ENCODE measurements at regions not wholly inside any gene's neighbourhood (a gene's known extent, or its start where the extent isn't known, plus 50 kb on each side); places are given as distances from the start of the nearest gene placed in this dataset.

GRCh38 chr6:77299931-77300330 is 163.4 kb downstream of the HTR1B start:
- no peak overlapping the region for H3K4me3 ChIP-seq
- no peaks in the 10 kb centered on the region for H3K4me1 ChIP-seq
- intact Hi-C loops (cut with DNase I) = loop anchor here (10.0 kb wide), 1 partner anchor 155 kb away; no protein-coding TSS in a partner anchor
- no peaks in the 10 kb centered on the region for H3K36me3 ChIP-seq
- TF ChIP-seq CTCF (IDR thresholded peaks at IDR 0.05) = no peak
- H3K9me3 ChIP-seq = no peaks in the 10 kb centered on the region
- no peaks in the 10 kb centered on the region for H3K27me3 ChIP-seq
- no peak for DNase-seq (ENCODE audit: low spot score in 2 of 2)
- H3K27ac ChIP-seq = no peak overlapping the region

DNA sequence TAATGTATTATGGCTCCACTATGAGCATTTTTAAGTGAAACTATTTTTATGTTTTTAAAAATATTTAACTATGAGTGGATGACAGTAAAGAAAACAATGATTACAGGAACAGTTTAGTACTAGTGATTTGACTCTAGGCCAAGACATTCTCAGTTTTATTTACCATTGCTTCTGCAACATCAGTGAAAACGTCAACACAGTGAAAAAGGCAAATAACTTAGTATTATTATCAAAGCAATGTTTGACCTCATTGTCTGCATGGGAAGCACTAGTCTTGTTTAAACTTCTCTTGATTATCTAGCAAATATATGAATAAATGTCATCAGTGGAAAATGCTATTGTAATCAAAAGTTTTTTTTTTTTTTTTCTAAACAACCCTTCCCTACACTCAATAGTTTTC is 165.0 kb downstream of the HTR1B start:
- DNase-seq (ENCODE audit: low spot score in 2 of 2) = no peak
- TF ChIP-seq CTCF (IDR thresholded peaks at IDR 0.05) = no peak
- Histone ChIP-seq H3K4me1 (peaks cover 0 to 1% of the 10 kb centered on the region in 2 donors), H3K27ac (no peak overlapping the region), H3K27me3 (no peaks in the 10 kb centered on the region), H3K9me3 (no peaks in the 10 kb centered on the region), H3K36me3 (no peaks in the 10 kb centered on the region), H3K4me3 (no peak overlapping the region)
- intact Hi-C loops (cut with DNase I) = loop anchor here (10.0 kb wide), 1 partner anchor 157 kb away; no protein-coding TSS in a partner anchor

GRCh38 chr6:77292564-77293546 is 170.4 kb downstream of the HTR1B start:
- H3K9me3 ChIP-seq = no peaks in the 10 kb centered on the region
- no peak overlapping the region for H3K4me3 ChIP-seq
- no peak for TF ChIP-seq CTCF (IDR thresholded peaks at IDR 0.05)
- H3K36me3 ChIP-seq = no peaks in the 10 kb centered on the region
- no peaks in the 10 kb centered on the region for H3K27me3 ChIP-seq
- DNase-seq (ENCODE audit: low spot score in 2 of 2) = no peak
- H3K27ac ChIP-seq = peak overlapping the region in 1 of 2 donors; percentile 26
- intact Hi-C loops (cut with DNase I) = loop anchor here (10.0 kb wide), 1 partner anchor 162 kb away; no protein-coding TSS in a partner anchor
- peaks cover 0 to 3% of the 10 kb centered on the region in 2 donors for H3K4me1 ChIP-seq

- no peaks in the 10 kb centered on the region for H3K27me3 ChIP-seq
- H3K9me3 ChIP-seq = no peaks in the 10 kb centered on the region
- H3K36me3 ChIP-seq = no peaks in the 10 kb centered on the region
- no peak overlapping the region for H3K4me3 ChIP-seq
- no peak overlapping the region for H3K27ac ChIP-seq
- intact Hi-C loops (cut with DNase I) = loop anchor here (10.0 kb wide), 1 partner anchor 164 kb away; no protein-coding TSS in a partner anchor
- DNase-seq (ENCODE audit: low spot score in 2 of 2) = no peak
- peaks cover 0 to 3% of the 10 kb centered on the region in 2 donors for H3K4me1 ChIP-seq
- TF ChIP-seq CTCF (IDR thresholded peaks at IDR 0.05) = no peak
Measured at GRCh38 chr6:77290798-77291197, 172.5 kb downstream of the HTR1B start.

DNA sequence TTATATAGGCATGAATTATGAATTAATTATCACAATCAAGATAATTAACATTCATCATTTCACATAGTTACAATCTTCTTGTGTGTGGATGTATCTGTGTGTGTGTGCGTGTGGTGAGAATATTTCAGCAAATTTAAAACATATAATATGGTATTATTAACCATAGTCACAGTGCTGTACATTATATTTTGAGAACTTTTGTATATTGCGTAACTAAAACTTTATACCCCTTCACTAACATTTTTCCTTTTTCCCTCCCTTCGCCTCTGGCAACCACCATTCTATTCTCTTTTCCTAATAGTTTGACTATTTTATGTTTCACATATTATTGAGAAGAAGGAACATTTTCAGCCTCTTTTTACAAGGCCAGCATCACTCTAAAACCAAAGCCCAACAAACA is 176.8 kb downstream of the HTR1B start:
- intact Hi-C loops (cut with DNase I) = no loop called here
- TF ChIP-seq CTCF (IDR thresholded peaks at IDR 0.05) = no peak
- H3K27ac ChIP-seq = no peak overlapping the region
- H3K9me3 ChIP-seq = no peaks in the 10 kb centered on the region
- H3K4me1 ChIP-seq = no peaks in the 10 kb centered on the region
- no peaks in the 10 kb centered on the region for H3K36me3 ChIP-seq
- no peaks in the 10 kb centered on the region for H3K27me3 ChIP-seq
- DNase-seq (ENCODE audit: low spot score in 2 of 2) = no peak
- no peak overlapping the region for H3K4me3 ChIP-seq
